IPS-NIHi11 (cell line): ENCODE measurements at regions not wholly inside any gene's neighbourhood (a gene's known extent, or its start where the extent isn't known, plus 50 kb on each side); places are given as distances from the start of the nearest gene placed in this dataset.

ENCODE experiments used
- DNase-seq: peaks from one replicate; pipeline ENCODE4 v3.0.0; 2012; ENCODE audit warnings: mixed read lengths, low spot score

DNA sequence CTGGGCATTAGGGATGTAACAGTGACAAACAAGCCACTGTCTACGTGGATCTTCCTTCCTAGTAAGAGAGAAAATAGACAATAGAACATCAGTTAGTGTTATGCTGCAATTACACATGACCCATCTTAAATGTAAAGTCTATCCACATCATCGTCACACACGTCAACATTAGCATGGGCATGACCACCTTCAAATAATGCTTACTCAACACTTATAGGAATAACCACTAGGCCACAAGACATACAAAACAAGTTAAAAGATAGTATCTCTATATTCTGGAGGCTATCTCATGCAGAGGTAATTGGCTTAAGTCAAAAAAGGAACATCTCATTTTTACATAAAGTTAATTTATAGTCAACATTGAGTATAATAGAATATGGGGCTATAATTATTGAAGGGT, 156.5 kb downstream of the MOXD1 start:
- no peak for DNase-seq

- DNase-seq = peak; percentile 54
Observed at GRCh38 chr6:132236744-132237143, 164.5 kb downstream of the MOXD1 start.

DNA sequence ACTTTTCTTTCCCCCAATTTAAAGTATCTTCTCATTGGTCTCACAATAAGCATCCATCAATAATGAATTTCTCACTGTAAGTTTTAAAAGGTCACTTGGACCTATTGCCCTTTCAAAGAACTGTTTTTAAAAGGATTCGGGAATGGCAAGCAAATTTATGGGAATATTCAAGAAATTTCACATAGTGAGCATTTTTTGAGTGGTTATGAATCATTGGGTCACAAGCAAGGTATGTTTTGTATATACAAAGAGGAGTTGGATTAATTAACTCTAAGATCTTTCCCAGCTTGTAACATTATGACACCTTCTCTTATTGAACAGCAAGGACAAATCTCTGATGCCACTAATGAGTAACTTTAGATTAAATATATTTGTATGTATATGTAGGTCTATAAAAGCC, 165.0 kb downstream of the MOXD1 start:
- DNase-seq = no peak

DNA sequence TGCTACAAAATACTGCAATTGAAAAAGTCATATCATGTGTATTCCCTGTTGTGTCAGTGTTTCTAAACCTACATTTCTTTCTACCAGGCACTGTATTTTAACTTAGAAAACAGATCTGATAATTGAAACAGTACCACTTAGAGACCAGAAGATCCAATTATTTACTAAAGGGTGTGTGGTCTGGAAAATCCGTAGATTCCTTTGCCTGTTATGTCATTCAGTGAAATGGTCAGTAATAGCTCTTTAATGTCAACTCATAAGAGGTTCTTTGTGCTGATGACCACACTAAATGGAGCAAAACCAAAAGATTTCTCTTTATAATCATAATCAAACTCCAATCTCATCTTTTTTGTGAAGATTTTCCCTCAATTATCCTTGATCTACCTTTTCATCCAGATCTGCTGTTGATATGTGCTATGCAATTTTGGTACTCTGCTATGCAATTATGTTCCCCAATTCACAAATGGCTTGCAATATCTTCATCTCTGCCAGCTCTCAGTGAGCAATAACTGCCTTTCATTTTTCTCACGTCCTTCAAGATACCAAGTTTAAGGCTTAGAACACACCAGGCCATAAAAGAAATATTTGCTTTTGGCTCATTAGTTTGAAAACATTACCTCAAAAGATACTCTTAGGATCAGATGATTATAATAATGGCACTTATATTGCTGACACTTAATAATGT, 165.5 kb downstream of the MOXD1 start:
- DNase-seq = no peak

- DNase-seq = no peak
Observed at GRCh38 chr6:132234356-132234755, 166.9 kb downstream of the MOXD1 start.

- DNase-seq = no peak
Observed at GRCh38 chr6:132231121-132231884, 170.0 kb downstream of the MOXD1 start.

- no peak for DNase-seq
Observed at GRCh38 chr6:132228894-132229293, 172.4 kb downstream of the MOXD1 start.

- no peak for DNase-seq
Observed at GRCh38 chr6:132227904-132228303, 173.4 kb downstream of the MOXD1 start.

DNA sequence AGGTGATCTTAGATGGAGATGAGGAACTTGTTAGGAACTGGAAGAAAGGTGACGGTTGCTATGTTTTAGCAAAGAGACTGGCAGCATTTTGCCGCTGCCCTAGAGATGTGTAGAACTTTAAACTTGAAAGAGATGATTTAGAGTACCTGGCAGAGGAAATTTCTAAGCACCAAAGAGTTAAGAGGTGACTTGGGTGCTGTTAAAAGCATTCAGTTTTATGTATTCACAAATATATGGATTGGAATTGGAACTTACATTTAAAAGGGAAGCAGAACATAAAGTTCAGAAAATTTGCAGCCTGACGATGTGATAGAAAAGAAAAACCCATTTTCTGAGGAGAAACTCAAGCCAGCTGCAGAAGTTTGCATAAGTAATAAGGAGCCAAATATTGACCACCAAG, 176.3 kb downstream of the MOXD1 start:
- DNase-seq = no peak

- DNase-seq = no peak
Observed at GRCh38 chr6:132220800-132221199, 180.5 kb downstream of the MOXD1 start.

DNA sequence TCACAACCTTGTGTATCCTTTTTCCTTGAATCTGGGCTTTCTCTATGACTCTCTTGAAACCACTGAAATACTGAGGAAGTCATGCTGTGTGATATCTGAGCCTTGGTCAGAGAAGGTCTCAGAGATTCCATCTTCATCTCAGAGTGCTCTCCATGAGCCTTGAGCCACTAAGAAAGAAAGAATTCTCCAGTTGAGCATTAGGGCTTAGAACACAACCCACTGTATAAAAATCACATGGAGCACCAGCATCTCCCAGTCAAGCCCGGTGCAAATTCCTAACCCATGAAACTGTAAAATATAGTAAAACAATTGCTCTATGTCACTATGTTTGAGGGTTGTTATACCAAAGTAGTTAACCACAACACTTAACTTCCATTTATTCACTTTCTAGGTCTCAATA, 181.4 kb downstream of the MOXD1 start:
- no peak for DNase-seq

- no peak for DNase-seq
Observed at GRCh38 chr6:132218059-132218696, 183.1 kb downstream of the MOXD1 start.

GRCh38 chr6:132215805-132216204, 185.5 kb downstream of the MOXD1 start:
- DNase-seq = no peak

DNA sequence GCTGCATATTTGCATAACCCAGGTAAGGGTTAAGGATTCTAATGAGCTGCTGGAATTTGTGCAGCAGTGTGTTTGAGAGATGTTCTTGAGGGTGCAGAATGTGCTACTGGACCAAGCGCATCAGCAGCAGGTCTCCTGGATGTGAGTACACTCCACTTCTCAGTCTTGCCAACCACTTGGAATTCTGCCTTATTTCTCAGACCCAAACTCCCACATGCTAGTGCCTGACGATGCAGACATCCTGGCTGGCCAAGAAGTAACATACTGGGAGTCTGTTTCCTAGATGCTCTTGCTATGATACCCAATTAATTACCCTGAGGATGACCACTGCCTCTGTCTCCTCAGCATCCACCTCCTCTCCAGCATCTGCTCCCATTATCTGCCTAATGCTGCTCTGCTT, 186.6 kb downstream of the MOXD1 start:
- DNase-seq = no peak

GRCh38 chr6:132213732-132214131, 187.5 kb downstream of the MOXD1 start:
- DNase-seq = no peak

- DNase-seq = no peak
Observed at GRCh38 chr6:132213191-132213590, 188.1 kb downstream of the MOXD1 start.

DNA sequence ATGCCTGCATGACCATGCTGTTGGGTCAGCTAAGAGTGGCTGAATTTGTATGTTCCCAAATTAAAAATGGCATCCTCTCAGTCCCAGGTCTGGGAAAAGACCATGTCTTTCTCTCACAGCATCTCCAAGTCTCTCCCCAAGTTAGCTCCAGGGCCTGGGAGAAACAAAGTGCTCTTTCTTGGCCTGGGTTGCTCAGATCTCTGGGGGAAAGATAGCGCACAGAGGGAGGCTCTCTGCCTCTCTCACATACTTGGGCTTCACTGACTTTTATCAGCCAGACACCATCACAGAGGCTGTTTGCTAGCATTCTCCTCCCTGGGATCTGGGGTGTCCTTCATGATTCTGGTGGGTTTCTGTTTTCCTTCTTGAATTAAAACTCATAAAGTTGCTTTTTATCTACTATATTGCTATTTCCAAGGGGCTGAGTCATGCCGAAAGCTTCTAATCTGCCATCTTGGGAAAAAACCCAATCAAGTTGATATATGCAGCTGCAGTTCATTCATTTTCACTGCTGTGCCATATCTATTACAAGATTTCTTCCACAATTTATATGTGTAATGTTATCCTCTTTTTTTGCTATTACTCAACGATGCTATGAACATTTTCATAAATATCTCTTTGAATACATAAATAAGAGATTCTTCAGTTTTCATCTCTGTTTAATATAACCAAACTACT, 190.2 kb downstream of the MOXD1 start:
- no peak for DNase-seq

GRCh38 chr6:132209351-132209750, 191.9 kb downstream of the MOXD1 start:
- DNase-seq = no peak

DNA sequence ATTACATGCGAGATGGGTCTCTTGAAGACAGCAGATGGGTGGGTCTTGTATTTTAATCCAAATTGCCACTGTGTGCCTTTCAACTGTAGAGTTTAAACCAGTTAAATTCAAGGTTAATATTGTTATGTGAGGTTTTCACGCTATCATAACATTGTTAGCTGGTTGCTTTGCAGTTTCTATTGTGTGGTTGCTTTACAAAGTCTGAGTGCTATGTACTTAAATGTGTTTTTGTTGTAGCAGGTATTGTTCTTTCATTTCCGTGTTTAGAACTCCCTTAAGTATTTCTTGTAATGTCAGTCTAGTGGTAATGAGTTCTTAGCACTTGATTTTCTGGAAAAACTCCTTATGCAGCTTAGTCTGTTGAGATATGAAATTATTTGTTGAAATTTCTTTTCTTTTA, 193.3 kb downstream of the MOXD1 start:
- DNase-seq = no peak

DNA sequence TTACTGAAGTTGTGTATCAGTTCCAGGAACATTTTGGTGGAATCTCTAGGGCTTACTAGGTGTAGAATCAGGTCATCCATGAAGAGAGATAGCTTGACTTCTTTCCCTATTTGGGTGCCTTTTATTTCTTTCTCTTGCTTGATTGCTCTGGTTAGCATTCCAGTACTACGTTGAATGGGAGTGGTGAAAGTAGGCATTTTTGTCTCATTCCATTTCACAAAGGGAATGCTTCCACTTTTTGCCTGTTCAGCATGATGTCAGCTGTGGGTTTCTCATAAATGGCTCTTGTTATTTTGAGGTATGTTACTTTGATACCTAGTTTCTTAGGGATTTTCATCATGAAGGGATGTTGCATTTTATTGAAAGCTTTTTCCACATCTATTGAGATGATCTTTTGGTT, 195.3 kb downstream of the MOXD1 start:
- no peak for DNase-seq

DNA sequence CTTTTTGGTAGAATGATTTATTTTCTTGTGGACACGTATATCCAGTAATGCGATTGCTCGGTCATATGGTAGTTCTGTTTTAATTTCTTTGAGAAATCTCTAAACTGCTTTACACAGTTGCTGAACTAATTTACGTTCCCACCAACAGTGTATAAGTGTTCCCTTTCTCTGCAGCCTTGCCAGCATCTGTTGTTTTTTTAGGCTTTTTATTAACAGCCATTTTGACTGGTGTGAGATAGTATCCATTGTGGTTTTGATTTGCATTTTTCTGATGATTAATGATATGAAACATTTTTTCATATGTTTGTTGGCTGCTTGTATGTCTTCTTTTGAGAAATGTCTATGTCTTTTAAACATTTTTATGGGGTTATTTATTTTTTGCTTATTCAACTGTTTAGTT, 196.7 kb downstream of the MOXD1 start:
- no peak for DNase-seq

DNA sequence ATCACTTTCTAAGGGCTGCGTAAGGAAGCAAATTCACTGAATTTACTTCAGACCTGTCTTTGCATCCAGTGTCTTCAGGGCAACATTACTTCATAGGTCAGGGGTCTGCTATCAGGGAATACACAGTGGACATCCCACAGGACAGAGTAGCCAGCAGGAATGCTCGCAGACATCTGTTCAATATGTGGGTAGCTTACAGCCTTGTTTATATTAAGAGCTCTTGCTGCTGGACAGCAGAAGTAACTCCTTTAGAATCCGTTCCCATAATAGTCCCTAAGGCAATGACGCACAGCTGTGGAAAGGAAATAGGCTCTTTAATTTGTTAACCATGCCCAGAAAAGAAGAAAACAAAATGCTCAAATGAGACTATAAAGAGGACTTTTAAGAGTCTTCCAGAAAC, 198.7 kb downstream of the MOXD1 start:
- DNase-seq = no peak

DNA sequence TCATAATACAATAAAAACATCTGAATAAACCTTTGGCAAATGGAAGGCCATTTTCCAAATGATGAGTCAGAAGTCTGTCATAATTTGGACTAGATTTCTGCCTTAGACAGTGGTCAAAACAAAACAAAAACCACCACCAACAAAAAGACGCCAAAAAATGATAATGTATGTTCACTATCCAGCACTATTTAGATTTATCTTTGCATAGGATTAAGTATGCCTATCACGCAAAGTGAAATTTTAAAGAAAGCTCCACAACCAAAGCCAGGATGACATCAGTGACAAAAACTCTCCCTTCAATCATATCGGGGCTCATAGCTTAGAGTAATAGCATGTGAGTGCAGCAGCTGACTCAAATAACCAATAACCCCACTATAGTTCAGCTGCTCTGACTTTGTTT, 201.9 kb downstream of the MOXD1 start:
- DNase-seq = no peak
